ENCODE measurements at regions not wholly inside any gene's neighbourhood (a gene's known extent, or its start where the extent isn't known, plus 50 kb on each side); places are given as distances from the start of the nearest gene placed in this dataset.

DNA sequence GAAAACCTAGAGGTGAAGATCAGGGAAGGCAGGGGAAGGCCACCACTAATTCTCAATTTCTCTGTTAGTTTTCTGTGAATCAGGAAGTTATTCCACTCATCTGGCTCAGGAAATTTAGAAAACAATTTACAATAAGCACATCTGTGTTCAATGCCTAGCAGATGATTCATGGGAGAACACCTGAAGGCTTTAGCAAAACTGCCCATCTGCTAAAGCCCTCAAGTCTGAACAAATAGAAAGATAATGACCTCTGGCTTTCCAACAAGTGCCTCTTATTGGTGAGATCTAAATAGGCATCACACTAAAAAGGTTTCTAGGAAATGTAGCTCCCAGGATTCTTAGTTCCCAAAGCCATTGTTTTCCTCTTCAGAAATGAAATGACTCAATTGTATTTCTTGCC lies 122.1 kb upstream of the GNPDA2 start:
- no TSS peak for BruUV-seq (replicated peaks)
- intact Hi-C loops (cut with micrococcal nuclease): no loop called here
- DNase-seq (no peak), ATAC-seq (ENCODE audit: low read depth) (no peak)
- H3K4me3 ChIP-seq (ENCODE audit: insufficient read depth, low read depth, low read length): no peak overlapping the region
- H3K4ac ChIP-seq (ENCODE audit: low read depth, low read length): no peak overlapping the region
- dilution Hi-C loops (cut with HindIII; ENCODE audit: low sequenced_read_pairs, unreplicated experiment): no loop called here
- H4K91ac ChIP-seq (ENCODE audit: insufficient read depth, low read depth, low read length): no peak overlapping the region
- no peak overlapping the region for H3K27ac ChIP-seq (ENCODE audit: insufficient read depth, low read length)
- H4K5ac ChIP-seq (ENCODE audit: low read depth, low read length): no peak overlapping the region
- no peak for TF ChIP-seq MAFK (IDR thresholded peaks at IDR 0.05; ENCODE audit: low read depth, low read length)
- no peak for TF ChIP-seq RFX5 (IDR thresholded peaks at IDR 0.05; ENCODE audit: low read depth, low read length)
- no peak for TF ChIP-seq BHLHE40 (IDR thresholded peaks at IDR 0.05; ENCODE audit: low read depth, low read length)
- TF ChIP-seq CEBPB (IDR thresholded peaks at IDR 0.05; ENCODE audit: low read depth, low read length): no peak
- TF ChIP-seq MXI1 (IDR thresholded peaks at IDR 0.05; ENCODE audit: borderline replicate concordance, low read depth, low read length): no peak
- no peak for TF ChIP-seq POLR2A (IDR thresholded peaks at IDR 0.05; ENCODE audit: low read depth, low read length)
- no peak for TF ChIP-seq FOS (IDR thresholded peaks at IDR 0.05; ENCODE audit: low read depth, low read length)
- TF ChIP-seq RCOR1 (IDR thresholded peaks at IDR 0.05; ENCODE audit: insufficient replicate concordance, low read length): no peak
- no peak for TF ChIP-seq SMC3 (IDR thresholded peaks at IDR 0.05; ENCODE audit: low read depth, low read length)
- no peak for TF ChIP-seq ELK1 (IDR thresholded peaks at IDR 0.05; ENCODE audit: borderline replicate concordance, low read depth, low read length)
- no peak for TF ChIP-seq RAD21 (IDR thresholded peaks at IDR 0.05; ENCODE audit: low read length)
- no peak for TF ChIP-seq CHD1 (IDR thresholded peaks at IDR 0.05; ENCODE audit: low read depth, low read length)
- TF ChIP-seq NFE2L2 (IDR thresholded peaks at IDR 0.05; ENCODE audit: low read depth, low read length): no peak
- TF ChIP-seq, protein P1, sequence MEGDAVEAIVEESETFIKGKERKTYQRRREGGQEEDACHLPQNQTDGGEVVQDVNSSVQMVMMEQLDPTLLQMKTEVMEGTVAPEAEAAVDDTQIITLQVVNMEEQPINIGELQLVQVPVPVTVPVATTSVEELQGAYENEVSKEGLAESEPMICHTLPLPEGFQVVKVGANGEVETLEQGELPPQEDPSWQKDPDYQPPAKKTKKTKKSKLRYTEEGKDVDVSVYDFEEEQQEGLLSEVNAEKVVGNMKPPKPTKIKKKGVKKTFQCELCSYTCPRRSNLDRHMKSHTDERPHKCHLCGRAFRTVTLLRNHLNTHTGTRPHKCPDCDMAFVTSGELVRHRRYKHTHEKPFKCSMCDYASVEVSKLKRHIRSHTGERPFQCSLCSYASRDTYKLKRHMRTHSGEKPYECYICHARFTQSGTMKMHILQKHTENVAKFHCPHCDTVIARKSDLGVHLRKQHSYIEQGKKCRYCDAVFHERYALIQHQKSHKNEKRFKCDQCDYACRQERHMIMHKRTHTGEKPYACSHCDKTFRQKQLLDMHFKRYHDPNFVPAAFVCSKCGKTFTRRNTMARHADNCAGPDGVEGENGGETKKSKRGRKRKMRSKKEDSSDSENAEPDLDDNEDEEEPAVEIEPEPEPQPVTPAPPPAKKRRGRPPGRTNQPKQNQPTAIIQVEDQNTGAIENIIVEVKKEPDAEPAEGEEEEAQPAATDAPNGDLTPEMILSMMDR (conservative IDR thresholded peaks at IDR 0.05; ENCODE audit: low read depth, low read length): no peak
- TF ChIP-seq MAZ (IDR thresholded peaks at IDR 0.05; ENCODE audit: borderline replicate concordance, low read depth, low read length): no peak
- H3K27me3 ChIP-seq (ENCODE audit: control insufficient read depth, insufficient read depth, low read length): no peaks in the 10 kb centered on the region
- H2BK15ac ChIP-seq (ENCODE audit: low read depth, low read length): no peak overlapping the region
- no peaks in the 10 kb centered on the region for H3K79me1 ChIP-seq (ENCODE audit: low read depth in 1 of 2, low read length in 2 of 2)
- no peak overlapping the region for H2BK20ac ChIP-seq (ENCODE audit: low read depth, low read length)
- no peak overlapping the region for H3K18ac ChIP-seq (ENCODE audit: low read depth, low read length)
- no peaks in the 10 kb centered on the region for H4K20me1 ChIP-seq (ENCODE audit: insufficient read depth, low read length)
- CTCF ChIA-PET: no interaction called here
- no peak overlapping the region for H2BK5ac ChIP-seq (ENCODE audit: low read depth, low read length, poor library complexity, severe bottlenecking)
- no peak overlapping the region for H3K56ac ChIP-seq (ENCODE audit: extremely low read depth, insufficient read depth, low read length)
- H3K23ac ChIP-seq (ENCODE audit: low read depth, low read length): no peak overlapping the region
- H3K4me2 ChIP-seq (ENCODE audit: low read depth, low read length): no peak overlapping the region
- H2AK9ac ChIP-seq (replicated peaks; ENCODE audit: low read depth, low read length, poor library complexity): no peak overlapping the region
- in situ Hi-C loops (cut with MboI; ENCODE audit: low sequenced_read_pairs): no loop called here
- POLR2A ChIA-PET (ENCODE audit: unreplicated experiment): no interaction called here
- no peak overlapping the region for H3K9ac ChIP-seq (ENCODE audit: low read depth, low read length)
- no peaks in the 10 kb centered on the region for H3K9me1 ChIP-seq (ENCODE audit: insufficient read depth, low read length)
- no peaks in the 10 kb centered on the region for H3K4me1 ChIP-seq (ENCODE audit: control insufficient read depth, insufficient read depth, low read length)
- H3K36me3 ChIP-seq (ENCODE audit: control insufficient read depth, insufficient read depth, low read length): no peaks in the 10 kb centered on the region
- no peak overlapping the region for H2BK120ac ChIP-seq (ENCODE audit: low read depth, low read length)
- no peak overlapping the region for H4K8ac ChIP-seq (ENCODE audit: low read depth in 2 of 2, low read length in 2 of 2)
- H2AK5ac ChIP-seq (ENCODE audit: low read depth, low read length): no peak overlapping the region
- no peaks in the 10 kb centered on the region for H3K9me3 ChIP-seq (ENCODE audit: control insufficient read depth, insufficient read depth, low read length)
- no peak overlapping the region for H3K14ac ChIP-seq (replicated peaks; ENCODE audit: low read depth, low read length)
- H2AFZ ChIP-seq (replicated peaks; ENCODE audit: low read length, poor library complexity): no peak overlapping the region

Measured in IMR-90 (cell line).